Urinary bladder (tissue), 3 donors: ENCODE measurements at regions not wholly inside any gene's neighbourhood (a gene's known extent, or its start where the extent isn't known, plus 50 kb on each side); places are given as distances from the start of the nearest gene placed in this dataset.
"Not testable (repeated sequence)": the region's sequence is repeated elsewhere in the genome, so short reads cannot be mapped to it uniquely, and the experiment has no call there.

Source experiments
- DNase-seq: peaks from one replicate; pipeline ENCODE4 v3.0.0-alpha.2; 2015; ENCODE audit errors: extremely low spot score
- H3K27ac ChIP-seq: one replicate; pipeline ENCODE4 v1.5.1; 2013; ENCODE audit warnings: low read depth, mild to moderate bottlenecking, moderate library complexity
- H3K36me3 ChIP-seq: one replicate; pipeline ENCODE4 v1.6.1; 2013; ENCODE audit warnings: mild to moderate bottlenecking, moderate library complexity; ENCODE audit not compliant: insufficient read depth
- H3K4me1 ChIP-seq: one replicate; pipeline ENCODE4 v1.6.1; 2013; ENCODE audit warnings: mild to moderate bottlenecking, moderate library complexity; ENCODE audit not compliant: insufficient read depth
- H3K4me3 ChIP-seq: one replicate; pipeline ENCODE4 v1.5.1; 2013; ENCODE audit warnings: low read depth, low read length
- WGBS: extraction: QIAGEN DNeasy Blood & Tissue Kit; methylation state at CpG from one replicate; pipeline ENCODE4 v1.1.7; 2013; 5-methylcytosine and 5-hydroxymethylcytosine counted together
- donor health status: healthy with polysubstance abuse.
- donor health status: healthy.

DNA sequence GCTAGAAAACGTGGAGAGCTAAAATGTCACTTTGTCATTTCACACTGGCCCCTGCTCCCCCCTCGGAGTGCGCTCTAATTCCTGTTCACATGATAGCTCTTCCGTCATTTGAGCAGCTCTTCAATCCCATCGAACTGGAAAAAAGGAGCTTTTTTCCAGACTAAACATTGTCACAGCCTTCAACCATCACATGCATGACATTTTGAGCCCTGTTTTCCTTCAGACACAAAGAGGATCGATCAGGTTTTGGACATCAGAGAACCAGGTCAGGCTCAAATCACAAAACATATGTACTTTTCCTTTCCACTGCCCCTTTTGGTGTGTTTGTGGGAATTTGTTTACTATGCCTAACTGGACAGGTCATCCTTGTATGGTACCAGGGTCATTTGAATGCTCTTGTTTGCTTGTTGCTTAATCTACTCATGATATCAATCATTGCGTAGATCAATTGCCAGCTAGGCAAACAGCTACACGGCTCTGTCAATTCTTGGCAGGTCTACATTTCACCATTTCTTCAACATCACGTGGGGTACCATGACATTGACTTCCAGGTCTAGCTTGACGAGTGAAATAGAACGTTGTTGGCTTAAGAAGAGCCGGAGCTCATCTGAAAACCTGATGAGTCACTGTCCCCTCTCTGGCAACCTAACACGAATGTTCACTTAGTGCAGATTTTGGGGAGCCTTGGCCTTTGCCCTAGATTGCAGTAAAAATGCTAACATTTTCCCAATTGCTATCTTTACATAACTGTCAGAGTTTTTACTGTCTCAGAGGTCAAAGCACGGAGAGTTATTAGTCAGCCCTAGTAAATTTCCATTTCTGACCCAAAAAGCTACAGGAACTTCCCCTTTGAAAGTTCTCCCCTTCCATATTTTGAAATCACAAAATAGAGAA lies 87.3 kb downstream of the LYZL2 start:
- H3K27ac ChIP-seq = no peak overlapping the region
- WGBS = 58% methylated on average over 14 of the region's 14 CpGs
- no peaks in the 10 kb centered on the region for H3K4me1 ChIP-seq
- no peak for DNase-seq
- no peaks in the 10 kb centered on the region for H3K36me3 ChIP-seq
- H3K4me3 ChIP-seq = no peak overlapping the region

DNA sequence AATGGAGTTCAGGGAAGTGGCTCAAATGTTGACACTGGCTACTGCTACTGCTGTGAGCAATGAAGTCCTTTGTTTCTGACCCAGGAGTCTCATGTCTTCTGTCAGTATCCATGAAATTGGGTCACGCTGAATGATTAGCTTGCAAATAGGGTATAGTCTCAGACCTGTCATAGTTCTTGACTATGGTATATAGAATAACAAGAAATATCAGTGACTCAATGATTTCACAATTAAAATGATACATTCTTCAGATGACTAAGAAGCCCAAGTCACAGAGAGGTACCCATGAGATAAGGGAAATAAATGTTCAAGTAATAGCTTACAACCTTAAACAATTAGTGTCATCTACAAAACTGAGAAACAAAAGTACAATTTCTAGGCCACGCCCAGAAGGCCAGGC lies 89.3 kb downstream of the LYZL2 start:
- H3K36me3 ChIP-seq = no peaks in the 10 kb centered on the region
- DNase-seq = no peak
- H3K27ac ChIP-seq = no peak overlapping the region
- H3K4me3 ChIP-seq = no peak overlapping the region
- 71% methylated on average over 2 of the region's 2 CpGs for WGBS
- H3K4me1 ChIP-seq = no peaks in the 10 kb centered on the region

GRCh38 chr10:30538086-30538485 lies 91.5 kb downstream of the LYZL2 start:
- 41% methylated on average over 4 of the region's 4 CpGs for WGBS
- DNase-seq = no peak
- Histone ChIP-seq H3K4me1 (no peaks in the 10 kb centered on the region), H3K27ac (no peak overlapping the region), H3K4me3 (no peak overlapping the region), H3K36me3 (no peaks in the 10 kb centered on the region)

DNA sequence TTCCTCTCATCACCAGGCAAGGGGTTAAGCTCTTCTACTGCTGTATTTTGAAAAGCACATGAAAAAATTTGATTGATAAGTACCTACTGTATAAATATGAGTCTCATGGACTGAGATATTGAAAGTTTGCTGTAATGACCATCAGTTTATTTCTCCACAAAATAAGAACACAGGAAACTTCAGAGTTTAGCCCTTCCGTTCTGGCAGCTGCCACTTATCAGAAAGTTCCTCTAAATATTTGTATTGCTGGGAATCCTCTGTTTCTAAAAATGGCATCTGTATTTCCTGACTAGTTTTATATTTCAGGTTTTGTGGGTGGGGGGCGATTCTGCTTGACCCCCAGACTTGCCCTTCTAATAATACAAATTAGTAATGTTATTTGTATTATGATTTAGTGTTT lies 92.0 kb downstream of the LYZL2 start:
- Histone ChIP-seq H3K4me1 (no peaks in the 10 kb centered on the region), H3K36me3 (no peaks in the 10 kb centered on the region), H3K4me3 (no peak overlapping the region), H3K27ac (no peak overlapping the region)
- DNase-seq = no peak
- WGBS = 27% methylated on average over 2 of the region's 2 CpGs

DNA sequence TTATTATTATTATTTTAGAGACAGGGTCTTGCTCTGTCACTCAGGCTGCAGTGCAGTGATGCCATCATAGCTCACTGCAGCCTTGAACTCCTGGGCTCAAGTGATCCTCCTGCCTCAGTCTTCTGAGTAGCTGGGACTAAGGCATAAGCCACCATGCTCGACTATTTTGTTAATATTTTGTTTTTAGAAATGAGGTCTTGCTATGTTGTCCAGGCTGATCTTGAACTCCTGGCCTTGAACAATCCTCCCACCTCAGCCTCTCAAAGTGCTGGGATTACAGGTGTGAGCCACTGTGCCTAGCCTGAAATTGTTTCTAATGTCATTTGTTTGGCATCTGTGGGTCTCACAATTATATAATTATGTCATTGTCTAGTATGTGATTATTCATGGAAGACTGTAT lies 92.4 kb downstream of the LYZL2 start:
- WGBS = 43% methylated on average over 1 of the region's 1 CpG
- not testable (repeated sequence) for H3K4me3 ChIP-seq, DNase-seq, H3K27ac ChIP-seq, H3K36me3 ChIP-seq, H3K4me1 ChIP-seq

DNA sequence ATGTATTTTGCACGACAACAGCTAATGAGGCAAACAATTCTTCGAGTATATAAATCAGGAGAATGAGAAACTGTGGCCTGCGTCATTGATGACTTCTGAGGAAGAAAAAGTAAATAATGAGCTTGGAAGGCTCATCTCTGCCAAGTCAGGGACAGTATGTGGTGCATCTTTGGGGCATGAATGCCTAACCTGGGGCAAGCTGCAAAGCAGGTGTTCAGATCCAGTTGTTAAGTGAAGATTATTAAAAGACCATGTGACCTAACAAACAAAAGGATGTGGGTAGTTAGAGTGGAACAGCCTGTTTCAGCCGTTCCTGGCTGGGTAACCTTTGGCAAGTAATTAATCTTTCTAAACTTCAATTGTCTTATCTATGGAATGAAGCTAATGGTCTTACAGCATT lies 93.0 kb downstream of the LYZL2 start:
- no peak overlapping the region for H3K4me3 ChIP-seq
- no peak overlapping the region for H3K27ac ChIP-seq
- H3K4me1 ChIP-seq = no peaks in the 10 kb centered on the region
- 45% methylated on average over 4 of the region's 4 CpGs for WGBS
- H3K36me3 ChIP-seq = no peaks in the 10 kb centered on the region
- no peak for DNase-seq

DNA sequence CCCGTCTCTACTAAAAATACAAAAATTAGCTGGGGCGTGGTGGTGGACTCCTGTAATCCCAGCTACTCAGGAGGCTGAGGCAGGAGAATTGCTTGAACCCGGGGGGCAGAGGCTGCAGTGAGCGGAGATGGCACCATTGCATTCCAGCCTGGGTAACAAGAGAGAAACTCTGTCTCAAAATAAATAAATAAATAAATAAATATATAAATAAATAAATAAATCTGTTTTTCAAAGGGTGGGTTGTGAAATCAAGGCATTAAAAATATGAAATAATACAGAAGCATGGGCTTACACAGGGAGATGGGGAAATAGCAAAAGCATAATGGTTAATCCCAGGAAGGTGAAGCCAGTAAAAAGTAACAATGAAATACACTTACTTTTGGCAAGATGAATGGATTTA lies 93.9 kb downstream of the LYZL2 start:
- no peaks in the 10 kb centered on the region for H3K4me1 ChIP-seq
- WGBS = 92% methylated on average over 4 of the region's 4 CpGs

GRCh38 chr10:30534465-30535144 lies 94.9 kb downstream of the LYZL2 start:
- WGBS = 36% methylated on average over 20 of the region's 20 CpGs
- Histone ChIP-seq H3K36me3 (no peaks in the 10 kb centered on the region), H3K4me3 (no peak overlapping the region), H3K4me1 (no peaks in the 10 kb centered on the region), H3K27ac (no peak overlapping the region)
- DNase-seq = no peak

More for the DNA sequence above, 93.9 kb downstream of the LYZL2 start:
- Histone ChIP-seq H3K27ac (no peak overlapping the region), H3K4me3 (no peak overlapping the region), H3K36me3 (no peaks in the 10 kb centered on the region)
- no peak for DNase-seq

DNA sequence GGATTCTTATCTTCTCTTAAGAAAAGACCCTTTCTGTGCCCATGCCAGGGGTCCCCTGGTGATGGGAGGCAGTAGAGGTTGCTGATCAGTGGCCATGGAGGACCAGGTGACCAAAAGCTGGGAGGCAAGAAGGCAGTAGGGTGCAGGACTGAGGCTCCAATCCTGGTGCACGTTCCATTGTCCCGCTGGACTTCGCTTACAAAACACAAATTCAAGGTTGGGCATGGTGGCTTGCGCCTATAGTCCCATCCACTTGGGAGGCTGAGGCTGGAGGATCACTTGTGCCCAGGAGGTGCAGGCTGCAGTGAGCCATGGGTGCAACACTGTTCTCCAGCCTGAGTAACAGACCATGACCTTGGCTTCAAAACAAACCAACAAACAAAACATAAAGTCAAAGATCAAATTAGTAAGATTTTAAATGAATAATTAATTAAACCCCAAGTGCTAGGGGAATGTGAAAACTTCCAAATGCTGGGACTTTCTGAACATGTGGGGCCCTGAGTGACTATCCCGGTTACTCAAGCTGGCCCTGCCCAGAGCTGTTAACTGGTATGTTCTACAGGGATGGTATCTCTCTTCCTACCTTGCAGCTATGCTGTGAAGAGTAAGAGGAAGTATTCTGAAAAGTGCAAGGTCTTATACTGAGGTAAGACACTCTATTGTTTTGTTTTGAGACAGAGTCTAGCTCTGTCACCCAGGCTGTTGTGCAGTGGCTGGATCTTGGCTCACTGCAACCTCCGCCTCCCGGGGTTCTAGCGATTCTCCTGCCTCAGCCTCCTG lies 97.6 kb downstream of the LYZL2 start:
- no peaks in the 10 kb centered on the region for H3K4me1 ChIP-seq
- no peak overlapping the region for H3K27ac ChIP-seq
- no peaks in the 10 kb centered on the region for H3K36me3 ChIP-seq
- DNase-seq = no peak
- H3K4me3 ChIP-seq = no peak overlapping the region
- WGBS = 96% methylated on average over 8 of the region's 8 CpGs

DNA sequence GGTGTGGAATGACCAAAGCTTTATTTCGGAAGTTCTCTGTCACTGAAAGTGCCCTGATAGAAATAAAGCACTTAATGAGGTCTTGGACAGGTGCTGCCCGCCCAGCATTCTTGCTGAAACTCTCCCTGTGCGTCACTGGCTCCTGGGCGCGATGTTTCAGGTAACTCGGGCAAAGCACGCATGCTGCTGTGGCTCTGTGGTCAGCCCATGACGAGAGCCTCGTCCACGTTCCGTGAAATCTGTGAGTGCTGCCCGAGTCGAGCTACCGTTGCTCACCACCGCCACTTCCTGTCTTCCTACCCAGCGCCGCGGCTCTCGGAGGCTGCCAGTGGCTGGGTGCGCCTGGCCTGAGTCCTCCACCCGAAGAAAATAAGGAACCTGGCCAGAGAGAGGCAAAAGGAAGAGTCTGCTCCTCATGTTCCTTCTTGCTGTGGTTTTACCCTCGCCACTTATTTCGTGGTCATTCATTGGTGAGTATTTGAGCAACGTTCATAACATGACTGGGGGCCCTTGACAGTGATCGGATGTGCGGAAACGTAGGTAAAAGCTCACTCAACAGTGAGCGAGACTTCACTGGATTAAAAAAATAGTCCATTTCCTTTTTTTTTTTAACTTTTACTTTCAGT lies 95.5 kb downstream of the MAP3K8 start:
- Histone ChIP-seq H3K4me1 (no peaks in the 10 kb centered on the region), H3K27ac (no peak overlapping the region), H3K36me3 (no peaks in the 10 kb centered on the region), H3K4me3 (no peak overlapping the region)
- DNase-seq = no peak
- WGBS = 87% methylated on average over 28 of the region's 28 CpGs

DNA sequence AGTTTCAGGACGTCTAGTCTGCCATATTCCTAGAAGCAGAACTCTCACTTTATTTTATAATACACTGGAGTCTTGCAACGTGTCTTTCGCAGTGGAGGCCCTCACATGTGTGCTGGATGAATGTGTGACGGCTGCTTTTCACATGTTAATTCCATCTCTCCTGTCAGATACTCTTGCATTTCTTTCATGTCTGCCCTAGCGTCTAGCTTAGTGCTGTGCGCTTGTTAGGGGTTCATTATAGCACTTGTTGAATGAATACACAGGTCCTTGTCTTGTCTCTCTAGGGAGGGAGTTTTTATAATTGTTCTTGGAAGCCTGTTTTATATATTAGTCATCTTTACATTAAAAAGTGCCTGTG lies 94.4 kb downstream of the MAP3K8 start:
- 87% methylated on average over 6 of the region's 6 CpGs for WGBS
- Histone ChIP-seq H3K4me3 (no peak overlapping the region), H3K27ac (no peak overlapping the region), H3K36me3 (no peaks in the 10 kb centered on the region), H3K4me1 (no peaks in the 10 kb centered on the region)
- DNase-seq = no peak

DNA sequence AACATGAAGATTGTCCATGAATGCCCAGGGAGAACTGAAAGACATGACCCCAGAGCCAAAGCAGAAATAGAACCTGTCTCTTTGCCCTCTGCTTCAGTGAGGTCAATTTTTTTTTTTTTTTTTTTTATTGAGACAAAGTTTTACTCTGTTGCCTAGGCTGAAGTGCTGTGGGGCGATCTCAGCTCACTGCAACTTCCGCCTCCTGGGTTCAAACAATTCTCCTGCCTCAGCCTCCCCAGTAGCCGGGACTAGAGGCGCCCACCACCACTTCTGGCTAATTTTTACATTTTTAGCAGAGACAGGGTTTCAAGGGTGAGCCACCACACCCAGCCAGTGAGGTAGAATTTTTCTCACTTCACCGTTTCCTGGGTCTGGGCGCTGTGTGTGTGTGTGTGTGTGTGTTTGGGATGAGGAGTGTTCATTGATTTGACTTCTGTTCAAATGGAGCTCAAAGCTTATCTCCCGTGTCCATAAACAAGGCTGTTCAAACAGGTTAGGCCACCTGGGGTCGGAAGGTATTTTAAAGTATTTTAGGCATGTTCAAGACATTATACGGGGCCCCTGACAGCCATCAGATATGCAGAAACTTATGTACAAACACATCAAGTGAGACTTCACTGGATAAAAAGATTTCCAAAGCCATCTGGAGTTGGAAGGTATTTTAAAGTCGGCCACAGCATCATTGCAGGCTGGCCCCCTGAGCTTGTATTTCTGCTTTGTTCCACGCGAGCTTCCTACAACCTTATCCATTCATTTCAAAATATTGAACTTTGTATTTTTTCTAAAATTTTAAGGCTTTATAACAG lies 93.8 kb downstream of the MAP3K8 start:
- Histone ChIP-seq H3K36me3 (no peaks in the 10 kb centered on the region), H3K4me1 (no peaks in the 10 kb centered on the region), H3K27ac (no peak overlapping the region), H3K4me3 (no peak overlapping the region)
- DNase-seq = no peak
- WGBS = 80% methylated on average over 12 of the region's 12 CpGs

- not testable (repeated sequence) for H3K4me3 ChIP-seq, H3K27ac ChIP-seq, H3K4me1 ChIP-seq, DNase-seq, H3K36me3 ChIP-seq
- 51% methylated on average over 8 of the region's 8 CpGs for WGBS
These were observed 88.7 kb downstream of the MAP3K8 start for GRCh38 chr10:30522661-30523078.
